NCI-H2196 treated with DMSO at 0.1 percent for 48 hours (cell line): ENCODE measurements at regions not wholly inside any gene's neighbourhood (a gene's known extent, or its start where the extent isn't known, plus 50 kb on each side); places are given as distances from the start of the nearest gene placed in this dataset.

Experiments
- DNase-seq: peaks from one replicate; lab custom pipeline; 2025; ENCODE audit not compliant: unreplicated experiment; lab: John Stamatoyannopoulos, UW

DNA sequence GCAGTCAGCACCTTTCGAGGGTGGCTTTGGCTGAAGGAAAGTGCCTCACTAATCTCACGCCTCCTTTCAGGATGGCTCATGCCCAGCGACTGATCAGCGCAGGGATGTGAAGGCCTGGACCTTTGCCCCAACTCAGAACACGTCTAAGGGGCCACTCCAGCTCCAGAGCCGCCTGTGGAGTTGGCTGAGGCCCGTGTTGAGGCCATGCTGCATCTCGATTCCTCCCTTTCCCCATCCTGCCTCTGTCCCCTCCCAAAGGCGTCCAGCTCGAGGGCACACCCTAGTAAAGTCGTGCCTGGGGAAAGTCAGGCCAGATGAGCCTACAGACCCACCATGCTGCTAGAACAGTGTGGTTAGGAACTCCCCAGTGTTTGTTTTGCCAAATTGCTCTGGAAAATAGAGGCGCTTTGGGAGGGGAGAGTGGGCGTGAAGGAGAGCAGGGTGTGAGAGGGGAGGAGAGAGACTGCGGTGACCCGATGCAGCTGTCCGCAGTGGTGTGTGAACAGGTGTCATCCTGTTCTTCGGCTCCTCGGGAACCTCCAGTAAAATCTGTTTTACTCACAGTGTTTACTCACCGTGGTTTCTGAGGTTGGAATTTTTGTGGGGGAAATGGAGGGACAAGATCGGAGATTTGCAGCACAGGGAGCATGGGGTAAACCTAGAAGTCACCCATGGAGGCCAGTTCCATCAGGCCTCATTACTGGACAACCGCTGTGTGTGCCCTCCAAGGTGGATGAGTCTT, 85.0 kb upstream of the PMEPA1 start:
- DNase-seq, result no peak

DNA sequence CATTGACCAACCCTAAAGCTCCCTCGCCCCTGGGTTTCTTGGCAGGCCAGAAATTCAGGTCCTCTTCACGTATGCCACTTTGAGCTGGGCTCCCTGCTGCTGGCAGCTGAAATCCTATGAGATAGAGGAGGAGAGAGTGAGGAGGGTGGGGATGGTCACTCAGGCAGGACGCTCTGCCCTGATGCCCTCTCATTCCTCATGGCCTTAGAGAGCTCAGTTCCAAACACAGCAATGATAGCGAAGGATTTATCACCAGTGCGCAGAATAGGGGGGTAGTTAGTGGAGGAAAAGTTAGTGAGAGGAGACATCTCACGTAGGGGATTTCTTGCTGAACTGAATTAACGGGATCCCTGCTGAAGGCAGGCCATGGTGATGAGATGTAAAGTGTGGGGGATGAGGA, 84.2 kb upstream of the PMEPA1 start:
- no peak for DNase-seq

DNA sequence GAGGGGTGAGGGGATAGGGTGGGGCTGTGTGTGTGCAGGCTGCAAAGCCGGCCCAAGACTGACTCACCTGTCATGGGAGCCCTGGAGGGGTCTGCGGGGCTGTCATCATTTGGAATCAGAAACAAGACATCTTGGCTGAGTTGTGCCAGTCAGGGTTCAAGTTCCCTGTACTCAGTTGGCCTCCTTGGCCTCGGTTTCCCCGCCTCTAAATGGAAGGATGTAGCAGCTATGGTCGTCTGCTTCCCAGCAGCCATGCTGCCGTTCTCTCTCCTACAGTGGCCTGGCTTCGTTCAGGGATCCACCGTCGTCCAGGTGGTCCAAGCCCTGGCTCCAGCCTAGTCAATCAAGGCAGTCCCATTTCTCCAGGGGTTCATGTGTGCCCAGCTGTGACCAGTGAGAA, 83.6 kb upstream of the PMEPA1 start:
- DNase-seq, result no peak

DNA sequence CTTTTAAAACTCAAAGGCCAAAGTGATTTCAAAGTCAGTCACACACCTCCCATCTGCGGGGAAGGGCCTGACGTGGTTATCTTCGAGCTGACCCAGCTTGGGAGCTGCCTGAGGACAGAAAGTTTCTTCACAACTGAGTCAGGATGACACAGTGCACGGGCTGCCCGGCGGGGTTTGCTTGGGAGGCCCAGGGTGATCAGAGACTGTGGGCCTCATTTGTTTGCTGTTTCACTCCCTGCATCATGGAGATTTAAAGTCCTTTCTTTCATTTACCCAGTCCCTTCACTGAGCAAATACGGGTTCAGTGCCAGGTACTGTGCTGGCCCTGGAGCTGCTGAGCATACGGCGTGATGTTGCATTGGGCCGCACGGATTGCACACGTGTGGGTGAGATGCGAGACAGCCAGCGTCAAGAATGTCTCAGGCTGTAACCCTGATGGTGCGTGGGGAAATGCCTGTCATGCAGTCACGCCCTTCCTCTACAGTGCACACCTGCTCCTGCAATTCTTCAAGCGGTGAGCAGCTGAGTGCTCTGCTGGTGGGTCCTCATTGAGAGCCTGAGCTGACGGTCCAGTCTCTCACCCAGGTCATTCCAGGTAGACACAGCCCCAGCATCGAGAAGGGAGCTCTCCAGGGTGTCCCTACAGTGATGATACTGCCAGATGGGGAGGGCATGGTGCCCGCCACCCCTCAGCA, 82.7 kb upstream of the PMEPA1 start:
- DNase-seq, result no peak

DNA sequence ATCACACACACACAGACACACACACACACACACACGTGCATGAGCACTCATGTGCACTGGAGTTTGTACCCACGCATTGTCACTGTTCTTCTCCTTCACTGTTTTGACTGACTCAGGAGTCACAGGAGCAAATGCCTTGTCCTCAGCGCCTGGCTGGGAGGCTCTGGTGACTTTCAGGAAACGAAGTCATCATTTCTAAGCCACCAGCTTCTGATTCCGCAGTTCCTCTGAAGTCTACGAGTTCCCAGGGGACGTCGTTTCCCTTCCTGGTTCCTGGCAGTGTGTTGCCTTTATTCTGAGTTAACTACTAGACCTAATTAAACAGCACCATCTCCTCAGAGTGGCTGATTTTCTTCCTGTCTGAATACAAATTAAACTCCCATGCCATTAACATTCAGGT, 82.2 kb upstream of the PMEPA1 start:
- DNase-seq, result no peak

DNA sequence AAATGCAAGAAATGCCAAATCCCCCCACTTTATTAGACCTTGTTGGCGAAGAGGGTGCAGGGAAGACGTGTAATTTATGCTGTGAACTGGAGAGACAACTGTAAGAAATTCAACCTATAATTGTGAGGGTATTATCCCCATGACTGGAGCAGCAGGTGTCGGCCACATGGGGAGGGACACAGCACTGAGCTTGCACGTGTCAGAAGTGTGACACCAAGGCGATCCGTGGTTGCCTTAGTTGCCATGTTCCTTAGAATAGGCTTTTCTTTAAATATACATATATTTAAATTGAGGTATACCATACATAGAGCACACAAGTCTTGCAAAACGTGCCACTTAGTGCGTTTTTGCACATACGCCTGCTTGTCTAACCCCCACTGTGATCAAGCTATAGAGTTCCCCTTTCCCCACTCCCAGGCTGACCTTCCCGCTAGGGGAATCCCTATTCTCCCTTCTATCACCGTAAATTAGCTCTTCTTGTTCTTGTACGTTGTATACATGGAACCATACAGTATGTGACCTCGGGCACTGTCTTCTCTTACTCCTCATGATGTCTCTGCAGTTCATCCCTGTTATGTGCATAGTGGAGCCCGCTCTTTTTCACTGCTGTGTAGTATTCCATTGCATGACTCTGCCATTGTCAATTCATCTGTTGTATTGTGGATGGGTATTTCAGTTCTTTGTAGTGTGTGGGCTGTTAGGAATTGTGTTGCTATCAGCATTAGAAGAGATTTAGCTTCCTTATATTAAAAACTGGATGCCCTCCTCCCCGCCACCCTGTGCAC, 81.6 kb upstream of the PMEPA1 start:
- DNase-seq, result no peak

DNA sequence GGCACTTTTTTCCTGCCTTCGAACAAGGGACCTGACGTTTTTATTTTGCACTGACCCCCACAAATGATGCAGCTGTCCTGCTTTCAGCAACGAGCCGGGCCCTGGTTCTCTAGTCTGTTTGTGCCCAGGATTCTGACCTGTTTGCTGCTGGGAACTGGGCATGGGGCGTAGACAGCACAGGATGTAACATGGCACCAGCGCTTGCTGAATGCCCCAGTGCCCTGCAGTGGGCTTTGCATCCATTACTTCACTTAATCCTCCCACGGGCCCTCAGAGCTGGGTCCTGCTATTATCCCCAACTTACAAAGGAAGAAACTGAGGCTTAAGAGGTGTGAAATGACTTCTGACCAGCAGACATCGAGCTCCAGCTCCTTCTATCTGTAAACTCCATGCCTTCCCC, 80.4 kb upstream of the PMEPA1 start:
- no peak for DNase-seq

DNA sequence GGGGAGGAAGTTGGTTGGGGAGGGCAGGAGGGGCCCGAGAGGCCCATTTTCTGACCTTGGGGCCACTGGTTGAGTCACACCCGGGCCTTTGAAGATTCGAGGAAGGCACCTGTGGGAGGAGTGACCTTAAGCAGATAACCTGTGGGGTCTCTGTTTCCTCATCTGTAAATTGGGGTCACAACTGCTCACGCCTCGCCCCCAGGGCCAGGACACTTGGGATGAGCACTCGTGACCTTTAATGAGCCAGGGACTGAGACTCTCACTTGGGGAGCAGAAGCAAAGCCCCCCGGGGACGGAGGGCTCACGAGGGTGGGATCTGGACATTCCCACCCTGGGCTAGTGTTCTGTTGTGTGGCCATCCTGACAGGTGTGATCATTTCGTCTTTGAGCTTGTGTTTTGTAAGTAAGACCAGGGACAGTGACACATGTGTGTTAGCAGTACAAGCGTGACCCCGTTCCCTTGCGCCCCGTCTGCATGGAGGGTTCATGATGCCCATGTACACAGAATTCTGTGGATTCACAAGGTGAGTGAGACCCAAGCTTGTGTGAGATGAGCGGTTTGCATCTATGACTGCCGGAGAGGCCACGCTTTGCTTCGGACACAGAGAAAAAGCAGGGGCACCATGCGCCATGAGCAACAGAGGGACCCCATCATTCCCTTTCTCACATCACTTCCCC, 79.3 kb upstream of the PMEPA1 start:
- no peak for DNase-seq

DNA sequence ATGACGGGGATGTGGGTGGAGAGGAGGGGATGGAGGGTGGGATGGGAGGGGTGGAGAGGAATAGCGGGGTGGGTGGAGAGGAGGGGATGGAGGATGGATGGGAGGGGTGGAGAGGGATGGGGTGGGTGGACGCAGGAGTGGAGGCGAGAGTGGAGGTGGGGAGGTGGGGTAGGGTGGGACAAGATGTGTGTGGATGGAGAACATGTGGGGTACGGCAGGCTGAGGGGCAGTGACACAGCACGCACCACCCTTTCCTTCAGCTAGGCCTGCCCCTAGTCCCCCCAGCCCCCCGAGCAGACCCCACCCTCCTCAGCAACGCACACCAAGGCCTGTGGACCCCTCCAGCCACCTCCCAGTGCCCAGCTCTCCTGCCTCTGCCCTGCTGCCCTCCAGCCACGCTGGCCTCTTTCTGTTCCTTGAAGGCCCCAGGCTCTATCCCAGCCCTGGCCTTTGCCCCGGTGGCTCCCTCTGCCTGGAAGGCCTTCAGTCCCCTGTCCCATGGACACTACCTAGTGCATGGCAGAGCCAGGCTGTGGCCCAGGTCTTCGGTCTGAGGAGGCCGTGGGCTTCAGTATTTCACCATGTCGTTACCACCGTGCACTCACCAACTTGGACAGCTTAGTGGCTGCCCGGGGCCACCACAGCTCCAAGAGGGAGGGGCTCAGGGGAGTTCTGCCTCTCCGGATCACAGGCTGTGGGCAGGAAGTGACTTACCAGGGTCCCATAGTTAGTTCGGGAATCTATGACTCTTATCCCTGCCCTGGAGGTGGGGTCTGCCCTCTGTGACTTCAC, 78.4 kb upstream of the PMEPA1 start:
- no peak for DNase-seq

DNA sequence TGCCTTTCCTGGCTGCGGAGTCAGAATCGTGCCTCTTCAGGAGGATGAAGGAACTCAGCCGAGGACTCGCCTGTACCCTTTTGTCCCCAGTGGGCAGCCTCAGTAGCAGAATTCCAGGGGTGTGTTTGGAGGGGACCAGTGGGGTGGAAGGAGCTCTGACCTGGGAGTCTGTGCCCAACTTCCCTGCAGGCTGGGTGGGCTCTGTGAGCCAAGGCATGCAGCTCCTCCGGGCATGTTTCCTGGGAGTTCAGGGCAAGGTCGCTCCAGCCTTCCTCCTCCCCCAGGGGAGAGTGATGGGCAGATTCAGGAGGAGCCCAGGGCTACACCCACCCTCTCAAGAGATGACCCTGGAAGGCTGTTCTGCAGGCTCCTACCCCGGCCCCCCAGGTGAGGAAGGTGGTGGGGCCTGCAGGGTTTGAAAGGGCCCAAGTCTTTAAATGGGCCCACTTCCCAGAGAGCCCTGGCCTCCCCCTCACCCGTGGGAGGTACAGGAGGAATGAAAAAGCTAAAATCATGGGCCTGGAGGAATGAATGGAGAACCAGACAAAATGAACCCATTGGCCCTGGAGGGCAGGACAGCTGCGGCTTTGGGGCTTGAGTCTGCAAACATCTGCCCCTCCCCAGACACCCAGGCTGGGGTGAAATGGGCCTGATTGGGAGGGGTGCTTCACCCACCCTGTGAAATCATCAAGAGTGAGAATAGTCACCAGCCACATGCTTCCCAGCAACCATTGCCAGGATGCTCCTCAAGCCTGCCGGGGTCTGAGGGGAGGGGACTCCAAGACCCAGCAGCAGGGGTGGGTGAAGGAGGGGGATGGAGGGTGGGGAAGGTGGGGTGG, 77.6 kb upstream of the PMEPA1 start:
- DNase-seq, result no peak

DNA sequence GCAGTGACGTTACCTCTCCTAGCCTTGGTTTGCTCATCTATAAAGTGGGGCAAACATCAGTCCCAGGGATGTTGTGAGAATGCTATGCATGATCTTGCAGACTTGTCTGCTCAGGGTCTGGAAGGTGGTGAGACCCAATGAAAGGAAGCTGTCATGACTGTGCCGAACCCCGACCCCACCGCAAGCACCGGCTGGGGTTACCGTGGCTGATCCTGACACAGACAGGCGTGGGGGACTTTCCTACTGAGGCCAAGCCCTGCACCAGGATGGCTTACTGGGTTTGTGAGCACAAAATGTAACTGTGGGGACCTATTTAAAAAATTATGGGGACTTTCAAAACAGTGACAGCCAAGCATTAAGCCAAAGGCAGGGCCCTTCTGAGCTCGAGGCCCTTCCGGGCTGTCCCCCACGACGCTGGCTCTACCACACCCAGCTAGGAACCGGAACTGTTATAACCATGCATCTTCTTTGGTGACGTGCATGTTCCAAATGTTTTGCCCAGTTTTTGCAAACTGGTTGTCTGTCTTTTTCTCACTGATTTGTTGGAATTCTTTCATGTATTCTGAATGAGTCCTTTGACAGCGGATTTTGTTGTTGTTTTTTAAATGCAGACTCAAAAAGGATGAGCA, 76.6 kb upstream of the PMEPA1 start:
- no peak for DNase-seq

DNA sequence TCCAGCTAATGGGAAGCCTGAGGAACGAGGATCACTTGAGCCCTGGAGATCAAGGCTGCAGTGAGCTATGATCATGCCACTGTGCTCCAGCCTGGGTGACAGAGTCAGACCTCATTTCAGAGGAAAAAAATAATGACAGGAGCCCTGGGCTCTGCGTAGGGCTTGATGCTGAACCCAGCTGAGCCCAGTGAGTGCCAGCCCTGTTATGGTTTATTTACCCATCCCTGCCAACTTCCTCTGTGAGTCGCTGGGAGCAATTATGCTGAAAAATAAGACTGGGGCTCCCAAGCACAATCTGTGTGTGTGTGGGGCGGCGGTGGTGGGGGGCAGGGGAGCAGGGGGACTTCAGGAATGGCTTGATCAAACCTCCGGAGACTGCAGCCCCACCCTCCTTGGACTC, 75.9 kb upstream of the PMEPA1 start:
- DNase-seq, result no peak

DNA sequence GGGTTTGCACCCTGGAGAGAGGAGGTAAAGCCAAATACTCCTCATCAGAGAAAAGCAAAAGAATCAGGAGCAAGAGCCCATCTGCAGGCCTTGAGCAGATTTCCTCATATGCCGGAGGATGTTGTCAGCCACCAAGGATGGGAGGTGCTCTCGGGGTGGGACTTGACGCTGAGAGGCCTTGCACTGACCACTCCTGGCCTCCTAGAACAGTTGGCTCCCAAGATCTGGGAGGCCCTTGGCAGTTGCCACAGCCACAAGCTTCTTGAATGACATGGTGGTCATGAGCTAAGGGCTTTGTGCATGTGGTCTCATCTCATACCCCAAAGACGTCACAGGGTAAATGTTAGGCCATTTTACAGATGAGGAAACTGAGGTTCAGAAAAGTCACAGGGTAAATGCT, 75.2 kb upstream of the PMEPA1 start:
- DNase-seq, result no peak

DNA sequence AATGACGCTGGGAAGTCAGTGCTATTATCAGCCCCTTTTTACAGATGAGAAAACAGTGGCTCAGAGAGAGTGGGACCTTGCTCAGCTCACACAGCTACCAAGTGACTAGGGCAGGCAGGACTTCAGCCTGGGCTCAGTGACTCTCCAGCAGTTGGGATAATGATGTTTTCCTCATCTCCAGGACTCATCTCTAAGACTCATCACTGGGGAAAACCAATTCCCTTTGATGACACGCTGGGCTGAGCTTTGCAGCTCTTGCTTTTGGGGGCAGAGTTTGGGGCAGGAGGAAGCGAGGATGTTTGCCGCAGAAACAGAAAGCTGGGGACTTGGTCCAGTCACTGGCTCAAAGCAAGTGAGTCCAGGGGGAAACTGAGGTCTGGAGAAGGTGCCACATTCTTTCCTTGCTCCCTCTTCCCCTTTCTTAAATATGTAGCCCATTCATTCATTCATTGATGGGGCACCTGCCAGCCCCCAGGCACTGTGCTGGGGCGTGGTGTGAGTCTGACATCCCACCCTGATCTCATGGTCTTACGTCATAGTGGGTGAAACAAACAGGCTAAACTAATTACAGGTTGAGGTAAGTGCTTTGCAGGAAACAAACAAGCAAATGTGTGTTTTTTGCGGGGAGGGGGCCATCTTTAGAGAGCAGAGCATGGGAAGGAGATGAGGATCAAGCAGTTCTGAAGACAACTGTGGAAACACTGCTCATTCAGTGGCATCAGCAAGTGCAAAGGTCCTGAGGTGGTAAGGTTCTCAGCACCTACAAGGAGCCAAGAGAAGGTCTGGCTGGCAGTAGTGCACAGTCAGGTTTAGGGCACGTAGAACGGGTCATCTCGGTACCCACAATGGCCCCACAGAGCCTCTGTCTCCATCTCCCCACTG, 74.4 kb upstream of the PMEPA1 start:
- DNase-seq, result no peak

DNA sequence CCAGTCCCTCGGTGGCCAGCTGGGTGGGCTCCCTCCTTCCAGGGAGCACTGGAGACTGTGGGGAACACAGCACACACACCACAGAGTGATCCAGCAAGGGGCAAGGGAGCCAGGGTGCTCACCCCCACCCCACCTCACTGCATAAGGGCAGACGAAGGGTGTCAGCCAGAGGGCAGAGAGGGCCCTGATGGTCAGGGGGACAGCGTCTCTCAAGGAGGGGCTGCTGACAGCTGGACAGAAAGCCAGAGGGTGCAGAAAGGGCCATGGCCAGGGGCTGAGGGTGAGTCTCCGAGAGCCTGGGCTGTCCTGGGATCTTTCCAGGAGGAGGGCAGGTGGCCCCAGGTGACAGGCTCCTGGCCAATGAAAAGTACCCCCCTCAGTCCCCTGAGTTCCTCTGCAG, 73.4 kb upstream of the PMEPA1 start:
- DNase-seq, result no peak

DNA sequence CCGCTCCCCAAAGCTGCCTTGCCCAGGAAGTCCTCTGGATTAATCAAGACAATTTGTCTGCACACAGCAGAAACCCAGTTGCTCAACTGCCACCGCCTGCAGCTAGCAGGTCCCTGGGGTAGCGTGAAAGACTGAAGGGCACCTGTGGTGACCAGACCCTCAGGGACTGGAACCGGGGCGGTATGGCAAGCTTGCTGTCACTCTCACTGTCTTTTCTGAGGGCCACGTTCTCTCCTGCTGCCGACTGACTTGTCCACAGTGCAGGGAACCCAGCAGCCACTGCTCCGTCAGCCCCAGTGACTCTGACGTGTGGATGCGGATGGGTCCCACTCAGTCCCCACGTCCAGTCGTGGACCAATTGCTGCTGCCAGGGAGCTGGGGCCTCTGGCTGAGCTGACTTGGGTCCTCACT, 72.8 kb upstream of the PMEPA1 start:
- DNase-seq, result no peak

DNA sequence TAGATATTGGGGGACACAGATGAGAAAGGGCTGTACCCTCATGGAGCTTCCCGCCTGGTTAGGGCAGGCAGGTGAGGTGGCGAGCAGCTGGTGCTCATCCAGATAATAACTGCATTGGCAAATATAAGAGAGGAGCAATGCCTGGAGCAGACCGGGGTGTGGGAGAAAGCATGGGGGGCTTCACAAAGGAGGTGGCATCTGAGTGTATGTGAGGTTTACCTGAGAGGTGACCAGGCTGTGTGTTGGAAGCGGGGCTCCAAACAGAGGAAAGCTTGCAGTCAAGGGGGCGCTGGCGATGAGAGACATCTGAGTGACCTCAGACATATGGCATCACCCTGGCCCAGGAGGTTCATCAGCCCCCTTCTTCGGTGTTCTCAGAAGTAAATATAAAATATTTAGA, 72.1 kb upstream of the PMEPA1 start:
- DNase-seq, result no peak

DNA sequence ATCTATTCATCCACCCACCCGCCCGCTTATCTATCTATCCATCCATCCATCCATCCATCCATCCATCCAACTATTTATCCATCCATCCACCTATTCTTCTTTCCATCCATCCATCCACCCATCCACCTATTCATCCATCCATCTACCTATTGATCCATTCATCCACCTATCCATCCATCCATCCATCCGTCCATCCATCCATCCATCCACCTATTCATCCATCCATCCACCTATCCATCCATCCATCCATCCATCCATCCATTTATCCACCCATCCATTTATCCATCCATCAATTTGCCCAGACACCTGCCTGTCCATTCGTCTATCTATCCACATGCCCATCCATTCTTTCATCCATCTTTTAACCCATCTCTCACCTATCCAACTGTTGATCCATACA, 71.1 kb upstream of the PMEPA1 start:
- no peak for DNase-seq
